22Rv1 (cell line): ENCODE measurements at regions not wholly inside any gene's neighbourhood (a gene's known extent, or its start where the extent isn't known, plus 50 kb on each side); places are given as distances from the start of the nearest gene placed in this dataset.
"Not testable (repeated sequence)": the region's sequence is repeated elsewhere in the genome, so short reads cannot be mapped to it uniquely, and the experiment has no call there.

Source experiments
- CTCF ChIP-seq: fragments of 450-650 bp; IDR thresholded peaks from 2 replicates; pipeline ENCODE4 v1.5.1; 2017; ENCODE audit warnings: mild to moderate bottlenecking
- ZFX ChIP-seq: fragments of 450-650 bp; IDR thresholded peaks from 2 replicates; pipeline ENCODE4 v1.6.1; 2017; ENCODE audit warnings: antibody characterized with exemption, borderline replicate concordance

DNA sequence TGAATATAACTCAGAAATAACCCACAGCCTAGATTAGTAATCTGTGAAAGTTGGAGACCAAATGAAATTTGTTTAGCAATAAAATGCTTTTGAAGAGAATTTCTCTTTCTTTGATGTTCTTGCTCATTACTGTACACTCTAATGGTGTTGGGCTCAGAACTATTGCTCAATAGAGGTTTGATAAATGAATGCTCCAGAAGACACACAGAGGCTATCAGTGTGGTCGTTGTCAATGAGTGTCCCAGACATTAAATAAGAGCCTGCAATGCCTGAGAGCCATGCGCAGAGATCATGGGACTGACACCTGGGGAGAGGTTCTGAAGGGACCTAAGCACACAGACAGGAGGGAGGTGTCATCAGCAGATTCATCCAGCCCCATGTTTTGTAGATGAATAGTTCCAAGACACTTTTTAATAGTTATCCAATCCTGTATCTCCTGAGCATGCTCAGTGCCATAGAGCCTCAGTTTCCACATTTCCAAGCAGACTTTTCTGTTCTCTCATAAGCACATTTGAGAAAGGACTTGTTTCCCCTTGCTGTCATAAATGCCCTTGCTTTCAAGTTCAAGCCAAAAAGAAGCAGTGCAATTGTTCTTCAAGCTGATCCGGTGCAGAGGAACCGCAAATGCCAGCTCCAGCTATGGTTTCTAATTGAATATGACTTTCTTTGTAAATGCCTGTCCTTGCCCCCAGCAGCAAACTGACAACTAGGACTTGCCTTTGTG, 306.2 kb upstream of the PLGLB1 start:
- TF ChIP-seq CTCF, ZFX: not testable (repeated sequence)
